ENCODE measurements at regions not wholly inside any gene's neighbourhood (a gene's known extent, or its start where the extent isn't known, plus 50 kb on each side); places are given as distances from the start of the nearest gene placed in this dataset.

- POLR2A ChIA-PET = no interaction called here
Observed at GRCh38 chr5:174410716-174411478, 313.5 kb upstream of the MSX2 start.

GRCh38 chr5:174411479-174411819, 312.9 kb upstream of the MSX2 start:
- Mint-ChIP-seq H3K27ac (no peak overlapping the region), H3K4me1 (no peaks in the 10 kb centered on the region), H3K27me3 (peaks cover 2% of the 10 kb centered on the region), H3K4me3 (no peak overlapping the region), H3K36me3 (no peaks in the 10 kb centered on the region), H3K9me3 (peaks cover 3% of the 10 kb centered on the region)
- no peak for DNase-seq
- POLR2A ChIA-PET = no interaction called here
- no peak for ATAC-seq (ENCODE audit: low read depth)

More at GRCh38 chr5:174410716-174411478, 313.5 kb upstream of the MSX2 start:
- no peaks in the 10 kb centered on the region for H3K4me1 Mint-ChIP-seq
- H3K27me3 Mint-ChIP-seq = peaks cover 2% of the 10 kb centered on the region
- H3K27ac Mint-ChIP-seq = no peak overlapping the region
- peaks cover 3% of the 10 kb centered on the region for H3K9me3 Mint-ChIP-seq
- DNase-seq (no peak), ATAC-seq (ENCODE audit: low read depth) (no peak)
- H3K36me3 Mint-ChIP-seq = no peaks in the 10 kb centered on the region
- H3K4me3 Mint-ChIP-seq = no peak overlapping the region

- DNase-seq (no peak), ATAC-seq (ENCODE audit: low read depth) (no peak)
Observed at GRCh38 chr5:174412374-174412773, 312.0 kb upstream of the MSX2 start.

GRCh38 chr5:174412941-174413340, 311.4 kb upstream of the MSX2 start:
- ATAC-seq (ENCODE audit: low read depth) (no peak), DNase-seq (no peak)
- Mint-ChIP-seq H3K4me3 (no peak overlapping the region), H3K27me3 (peaks cover 4% of the 10 kb centered on the region), H3K27ac (no peak overlapping the region), H3K36me3 (no peaks in the 10 kb centered on the region), H3K9me3 (peaks cover 3% of the 10 kb centered on the region), H3K4me1 (no peaks in the 10 kb centered on the region)
- POLR2A ChIA-PET = no interaction called here

More at GRCh38 chr5:174412374-174412773, 312.0 kb upstream of the MSX2 start:
- peaks cover 3% of the 10 kb centered on the region for H3K9me3 Mint-ChIP-seq
- no peaks in the 10 kb centered on the region for H3K4me1 Mint-ChIP-seq
- no peaks in the 10 kb centered on the region for H3K36me3 Mint-ChIP-seq
- POLR2A ChIA-PET = no interaction called here
- H3K4me3 Mint-ChIP-seq = no peak overlapping the region
- peaks cover under 1% of the 10 kb centered on the region for H3K27me3 Mint-ChIP-seq
- no peak overlapping the region for H3K27ac Mint-ChIP-seq

- H3K27me3 Mint-ChIP-seq = peaks cover 8% of the 10 kb centered on the region
Observed at GRCh38 chr5:174413567-174414314, 310.6 kb upstream of the MSX2 start.

GRCh38 chr5:174414315-174414710, 310.1 kb upstream of the MSX2 start:
- Mint-ChIP-seq H3K4me3 (no peak overlapping the region), H3K9me3 (peaks cover 3% of the 10 kb centered on the region), H3K36me3 (no peaks in the 10 kb centered on the region), H3K27ac (no peak overlapping the region), H3K27me3 (peaks cover 13% of the 10 kb centered on the region), H3K4me1 (peaks cover under 1% of the 10 kb centered on the region)
- no peak for ATAC-seq (ENCODE audit: low read depth)
- POLR2A ChIA-PET = no interaction called here
- DNase-seq = no peak

More at GRCh38 chr5:174413567-174414314, 310.6 kb upstream of the MSX2 start:
- H3K4me3 Mint-ChIP-seq = no peak overlapping the region
- H3K9me3 Mint-ChIP-seq = peaks cover 3% of the 10 kb centered on the region
- no peak for ATAC-seq (ENCODE audit: low read depth)
- no peak overlapping the region for H3K27ac Mint-ChIP-seq
- no peaks in the 10 kb centered on the region for H3K36me3 Mint-ChIP-seq
- POLR2A ChIA-PET = no interaction called here
- no peak for DNase-seq
- H3K4me1 Mint-ChIP-seq = no peaks in the 10 kb centered on the region

- H3K4me1 Mint-ChIP-seq = peaks cover 6% of the 10 kb centered on the region
- DNase-seq = no peak
- POLR2A ChIA-PET = no interaction called here
- H3K4me3 Mint-ChIP-seq = peak overlapping the region; percentile 61
- H3K27ac Mint-ChIP-seq = no peak overlapping the region
- H3K27me3 Mint-ChIP-seq = peaks cover 22% of the 10 kb centered on the region
- no peaks in the 10 kb centered on the region for H3K36me3 Mint-ChIP-seq
- peak; percentile 42 for ATAC-seq (ENCODE audit: low read depth)
- no peaks in the 10 kb centered on the region for H3K9me3 Mint-ChIP-seq
Observed at GRCh38 chr5:174418809-174419539, 305.4 kb upstream of the MSX2 start.

- POLR2A ChIA-PET = no interaction called here
- Mint-ChIP-seq H3K27me3 (peaks cover 22% of the 10 kb centered on the region), H3K9me3 (no peaks in the 10 kb centered on the region), H3K36me3 (no peaks in the 10 kb centered on the region), H3K4me1 (peaks cover 6% of the 10 kb centered on the region), H3K27ac (no peak overlapping the region), H3K4me3 (peak overlapping the region; percentile 61)
- DNase-seq = peak; percentile 85
- peak; percentile 91 for ATAC-seq (ENCODE audit: low read depth)
Observed at GRCh38 chr5:174419540-174420132, 304.7 kb upstream of the MSX2 start.

- H3K4me3 Mint-ChIP-seq = no peak overlapping the region
- no peaks in the 10 kb centered on the region for H3K36me3 Mint-ChIP-seq
- H3K9me3 Mint-ChIP-seq = no peaks in the 10 kb centered on the region
- no peak overlapping the region for H3K27ac Mint-ChIP-seq
- no peak for DNase-seq
- no peak for ATAC-seq (ENCODE audit: low read depth)
- peaks cover 22% of the 10 kb centered on the region for H3K27me3 Mint-ChIP-seq
- POLR2A ChIA-PET = no interaction called here
- peaks cover 6% of the 10 kb centered on the region for H3K4me1 Mint-ChIP-seq
Observed at GRCh38 chr5:174420651-174421407, 303.6 kb upstream of the MSX2 start.

GRCh38 chr5:174421408-174421805, 303.0 kb upstream of the MSX2 start:
- Mint-ChIP-seq H3K27me3 (peaks cover 22% of the 10 kb centered on the region), H3K4me1 (peaks cover 6% of the 10 kb centered on the region), H3K27ac (no peak overlapping the region), H3K9me3 (no peaks in the 10 kb centered on the region), H3K36me3 (no peaks in the 10 kb centered on the region), H3K4me3 (no peak overlapping the region)
- ATAC-seq (ENCODE audit: low read depth) (no peak), DNase-seq (no peak)
- POLR2A ChIA-PET = no interaction called here

GRCh38 chr5:174423558-174423957, 300.8 kb upstream of the MSX2 start:
- peaks cover 14% of the 10 kb centered on the region for H3K27me3 Mint-ChIP-seq
- peaks cover 6% of the 10 kb centered on the region for H3K4me1 Mint-ChIP-seq
- H3K4me3 Mint-ChIP-seq = no peak overlapping the region
- no peak for DNase-seq
- H3K9me3 Mint-ChIP-seq = no peaks in the 10 kb centered on the region
- no peak overlapping the region for H3K27ac Mint-ChIP-seq
- POLR2A ChIA-PET = no interaction called here
- no peak for ATAC-seq (ENCODE audit: low read depth)
- no peaks in the 10 kb centered on the region for H3K36me3 Mint-ChIP-seq

- ATAC-seq (ENCODE audit: low read depth) (no peak), DNase-seq (no peak)
- Mint-ChIP-seq H3K27me3 (peaks cover 8% of the 10 kb centered on the region), H3K36me3 (no peaks in the 10 kb centered on the region), H3K4me1 (peaks cover 4% of the 10 kb centered on the region), H3K9me3 (no peaks in the 10 kb centered on the region), H3K4me3 (no peak overlapping the region), H3K27ac (no peak overlapping the region)
- POLR2A ChIA-PET = no interaction called here
Observed at GRCh38 chr5:174424219-174425053, 299.9 kb upstream of the MSX2 start.

All from activated naive CD8-positive, alpha-beta T cell treated with anti-CD3 and anti-CD28 coated beads, Interleukin-2, amount 10 ng/mL, durations not matched to agents 7 days and 5 days (primary cell).